SKM-1 treated with dmso at 0.1 percent for 144 hours (cell line): ENCODE measurements at regions not wholly inside any gene's neighbourhood (a gene's known extent, or its start where the extent isn't known, plus 50 kb on each side); places are given as distances from the start of the nearest gene placed in this dataset.
"Not testable (repeated sequence)": the region's sequence is repeated elsewhere in the genome, so short reads cannot be mapped to it uniquely, and the experiment has no call there.

Experiments used
- DNase-seq: peaks from one replicate; lab custom pipeline; 2025; ENCODE audit not compliant: unreplicated experiment; lab: John Stamatoyannopoulos, UW

GRCh38 chr1:99441299-99442095 is 177.2 kb downstream of the PLPPR4 start:
- DNase-seq = no peak

DNA sequence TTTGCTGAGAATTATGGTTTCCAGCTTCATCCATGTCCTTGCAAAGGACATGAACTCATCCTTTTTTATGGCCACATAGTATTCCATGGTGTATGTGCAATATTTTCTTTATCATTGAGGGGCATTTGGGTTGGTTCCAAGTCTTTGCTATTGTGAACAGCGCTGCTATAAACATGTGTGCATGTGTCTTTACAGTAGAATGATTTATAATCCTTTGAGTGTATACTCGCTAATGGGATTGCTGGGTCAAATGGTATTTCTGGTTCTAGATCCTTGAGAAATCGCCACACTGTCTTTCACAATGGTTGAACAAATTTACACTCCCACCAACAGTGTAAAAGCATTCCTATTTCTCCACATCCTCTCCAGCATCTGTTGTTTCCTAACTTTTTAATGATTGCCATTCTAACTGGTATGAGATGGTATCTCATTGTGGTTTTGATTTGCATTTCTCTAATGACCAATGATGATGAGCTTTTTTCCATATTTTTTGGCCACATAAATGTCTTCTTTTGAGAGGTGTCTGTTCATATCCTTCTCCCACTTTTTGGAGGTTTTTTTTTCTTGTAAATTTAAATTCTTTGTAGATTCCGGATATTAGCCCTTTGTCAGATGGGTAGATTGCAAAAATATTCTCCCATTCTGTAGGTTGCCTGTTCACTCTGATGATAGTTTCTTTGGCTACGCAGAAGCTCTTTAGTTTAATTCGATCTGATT is 180.1 kb downstream of the PLPPR4 start:
- DNase-seq = not testable (repeated sequence)

GRCh38 chr1:99445071-99445470 is 180.8 kb downstream of the PLPPR4 start:
- DNase-seq = no peak

DNA sequence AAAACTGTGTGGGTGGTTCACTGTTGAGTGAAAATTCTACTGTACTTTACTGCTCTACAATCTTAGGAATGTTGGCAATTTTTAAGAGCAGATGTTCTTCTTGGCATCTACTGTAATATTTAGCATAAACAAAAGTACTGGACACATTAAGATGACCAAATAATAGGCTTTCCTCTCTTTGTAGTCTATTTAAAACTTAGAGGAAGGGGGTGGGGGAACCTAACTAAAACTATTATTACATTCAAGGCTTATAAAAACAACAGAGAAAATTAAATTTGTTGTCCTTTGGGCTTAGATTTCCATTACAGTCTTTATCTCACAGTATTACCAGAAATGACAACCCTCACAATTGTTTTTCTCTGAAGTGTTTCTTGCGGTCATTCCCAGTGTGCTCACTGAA is 181.2 kb downstream of the PLPPR4 start:
- no peak for DNase-seq

GRCh38 chr1:99447721-99448120 is 183.4 kb downstream of the PLPPR4 start:
- no peak for DNase-seq

DNA sequence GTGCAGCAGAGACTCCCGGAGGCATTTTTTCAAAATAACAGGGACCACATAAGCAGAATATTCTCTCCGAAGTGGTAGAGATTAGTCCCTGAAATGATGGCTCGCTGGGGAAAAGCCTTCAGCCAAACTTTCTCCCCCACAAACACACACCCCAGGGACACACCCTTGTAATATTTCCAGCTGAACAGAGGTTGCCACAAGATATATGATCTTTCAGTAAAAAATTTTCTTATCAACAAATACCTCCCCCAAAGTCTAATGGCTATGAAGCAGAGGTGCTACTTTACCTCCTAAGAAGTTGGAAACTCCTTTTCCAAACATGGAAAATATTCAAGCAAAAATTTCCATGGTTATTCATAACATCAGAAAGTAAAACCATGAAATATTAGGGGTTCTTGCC is 190.2 kb upstream of the PALMD start:
- no peak for DNase-seq

- no peak for DNase-seq
Measured at GRCh38 chr1:99456536-99456935, 189.4 kb upstream of the PALMD start.

DNA sequence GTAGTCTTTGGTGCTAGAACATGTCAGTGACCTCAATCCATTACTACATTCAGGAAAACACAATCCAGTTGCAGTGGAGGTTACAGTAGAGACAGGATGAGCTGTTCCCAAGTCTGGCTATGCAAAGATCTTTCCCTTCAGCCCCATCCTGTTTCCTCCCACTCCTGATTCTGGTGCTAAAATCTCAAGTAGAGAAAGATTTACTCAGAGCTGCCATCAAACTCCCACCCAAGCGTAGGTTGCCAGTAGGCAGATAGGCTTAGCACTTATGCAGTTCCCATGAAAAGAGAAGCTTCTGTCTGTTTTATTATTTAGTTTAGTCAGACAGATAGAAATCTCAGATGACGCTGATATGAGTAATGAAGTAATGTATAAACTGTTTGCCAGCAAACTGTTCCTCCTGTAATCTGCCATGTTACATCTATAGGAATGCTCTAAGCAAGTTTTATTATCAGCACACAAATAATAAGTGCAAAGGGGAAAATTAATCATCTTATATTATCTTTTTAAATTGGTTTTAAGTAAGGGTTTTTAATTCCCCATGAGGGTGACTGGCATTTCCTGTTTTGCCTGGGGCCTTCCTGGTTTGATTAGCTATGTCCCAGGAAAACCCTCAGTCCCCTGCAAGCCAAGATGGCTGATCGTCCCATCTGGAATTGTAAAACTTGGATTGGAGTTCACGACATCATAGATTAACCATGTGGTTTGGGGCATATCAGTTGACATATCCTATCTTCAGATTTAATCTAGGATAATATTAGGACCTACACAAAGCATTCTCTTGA is 188.3 kb upstream of the PALMD start:
- no peak for DNase-seq

GRCh38 chr1:99461499-99461898 is 184.4 kb upstream of the PALMD start:
- no peak for DNase-seq

- DNase-seq = no peak
Measured at GRCh38 chr1:99464738-99465137, 181.2 kb upstream of the PALMD start.

GRCh38 chr1:99465176-99465900 is 180.6 kb upstream of the PALMD start:
- DNase-seq = no peak

DNA sequence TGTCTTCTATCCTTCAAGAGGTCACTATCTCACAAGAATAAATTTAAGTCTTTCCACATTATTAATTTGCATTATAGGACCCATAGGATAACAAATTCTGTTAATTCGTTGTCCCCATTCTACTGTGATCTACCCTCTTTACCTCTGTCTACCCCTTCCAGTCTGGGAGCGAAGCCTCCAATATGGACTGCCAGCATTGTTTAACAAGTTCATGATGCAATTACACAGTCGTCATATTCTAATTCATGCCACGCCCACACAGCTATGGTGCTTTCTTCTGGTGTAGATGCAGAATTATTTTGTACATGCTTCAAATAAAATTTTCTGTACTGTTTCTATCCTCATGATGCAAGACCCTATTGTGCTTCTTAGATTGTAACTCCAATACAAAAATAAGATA is 178.3 kb upstream of the PALMD start:
- no peak for DNase-seq

- DNase-seq = no peak
Measured at GRCh38 chr1:99469550-99469971, 176.4 kb upstream of the PALMD start.

DNA sequence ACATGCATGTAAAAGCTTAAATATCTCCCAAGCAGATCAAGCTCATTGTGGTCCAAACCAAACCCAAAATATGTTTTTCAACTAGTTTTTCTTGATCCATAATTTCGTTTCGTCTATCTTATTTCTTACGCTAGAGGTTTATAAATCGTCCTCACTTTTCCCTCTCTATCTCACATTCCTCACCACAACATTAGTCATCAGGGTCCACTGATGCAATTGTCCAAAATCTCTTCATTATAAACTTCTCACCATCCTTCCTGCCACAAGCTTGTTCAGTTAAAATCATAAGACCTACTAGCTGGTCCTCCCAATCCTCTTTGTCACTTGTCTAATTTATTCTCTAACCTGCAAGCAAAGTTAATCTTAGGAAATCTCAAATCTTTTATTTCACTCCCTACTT is 173.0 kb upstream of the PALMD start:
- no peak for DNase-seq

GRCh38 chr1:99474350-99474893 is 171.5 kb upstream of the PALMD start:
- no peak for DNase-seq

GRCh38 chr1:99476058-99476457 is 169.9 kb upstream of the PALMD start:
- DNase-seq = no peak

DNA sequence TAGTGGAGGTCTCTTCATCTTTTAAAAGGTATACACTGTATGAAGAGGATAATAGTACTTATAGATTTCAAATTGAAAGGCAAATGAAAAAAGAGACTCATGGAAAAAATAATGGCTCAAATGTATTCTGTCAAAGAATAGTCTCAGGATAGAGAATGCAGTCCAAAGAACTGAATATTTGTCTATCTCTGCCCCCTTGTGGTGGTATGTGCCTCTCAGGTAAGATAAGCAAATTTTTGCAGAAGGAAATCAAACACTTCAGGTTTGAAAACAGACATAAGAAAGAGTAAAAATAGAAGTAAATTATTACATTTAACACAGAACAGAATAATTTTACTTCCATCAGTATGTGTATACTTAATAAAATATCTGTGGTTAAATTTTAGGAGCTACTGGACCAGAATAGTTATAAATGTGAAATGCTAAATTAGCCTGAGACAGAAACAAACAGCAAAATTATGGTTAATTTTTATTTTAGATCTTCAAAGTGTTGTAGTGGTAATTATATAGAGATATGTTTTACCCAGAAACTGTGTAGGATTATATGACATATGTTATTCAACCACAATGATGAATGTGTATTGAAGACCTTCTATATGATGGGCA is 164.4 kb upstream of the PALMD start:
- peak; percentile 63 for DNase-seq

DNA sequence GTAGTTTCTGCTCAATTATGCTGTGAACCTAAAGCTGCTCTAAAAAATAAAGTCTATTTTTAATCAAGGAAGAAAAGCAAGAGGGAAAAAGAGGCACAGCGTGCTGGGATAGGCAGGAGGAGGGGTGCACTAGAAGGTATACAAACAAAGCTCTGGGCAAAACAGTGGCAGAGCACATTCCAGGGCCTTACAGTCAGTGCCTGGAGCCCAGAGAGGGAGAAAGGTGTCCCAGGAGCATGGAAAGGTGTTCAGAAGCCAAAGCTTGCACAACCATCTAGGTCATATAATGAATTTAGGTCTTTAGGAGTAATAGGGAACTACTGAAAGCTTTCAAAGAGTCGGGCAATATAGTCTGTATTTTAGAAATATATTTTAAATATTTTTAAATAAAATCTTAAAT is 163.6 kb upstream of the PALMD start:
- no peak for DNase-seq

- no peak for DNase-seq
Measured at GRCh38 chr1:99482750-99483149, 163.2 kb upstream of the PALMD start.

DNA sequence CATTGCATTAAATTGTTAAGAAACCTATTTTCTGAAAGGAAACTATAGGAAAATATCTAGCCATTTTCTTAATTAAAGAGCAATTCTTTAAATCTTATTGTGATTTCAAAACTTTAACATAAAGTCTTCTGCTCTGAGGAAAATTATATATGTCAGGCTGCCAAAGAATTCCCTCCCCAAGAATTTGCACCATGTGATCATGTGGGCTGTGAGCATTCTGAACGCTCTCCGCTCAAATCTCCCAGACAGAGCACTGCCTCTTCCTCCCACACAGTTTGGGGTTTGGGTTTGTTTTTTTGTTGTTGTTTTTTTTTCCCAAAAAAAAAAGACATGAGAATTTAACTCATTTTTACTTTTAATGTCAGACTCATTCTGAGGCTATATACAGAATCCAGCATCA is 155.9 kb upstream of the PALMD start:
- no peak for DNase-seq
